ENCODE measurements at regions not wholly inside any gene's neighbourhood (a gene's known extent, or its start where the extent isn't known, plus 50 kb on each side); places are given as distances from the start of the nearest gene placed in this dataset.

DNA sequence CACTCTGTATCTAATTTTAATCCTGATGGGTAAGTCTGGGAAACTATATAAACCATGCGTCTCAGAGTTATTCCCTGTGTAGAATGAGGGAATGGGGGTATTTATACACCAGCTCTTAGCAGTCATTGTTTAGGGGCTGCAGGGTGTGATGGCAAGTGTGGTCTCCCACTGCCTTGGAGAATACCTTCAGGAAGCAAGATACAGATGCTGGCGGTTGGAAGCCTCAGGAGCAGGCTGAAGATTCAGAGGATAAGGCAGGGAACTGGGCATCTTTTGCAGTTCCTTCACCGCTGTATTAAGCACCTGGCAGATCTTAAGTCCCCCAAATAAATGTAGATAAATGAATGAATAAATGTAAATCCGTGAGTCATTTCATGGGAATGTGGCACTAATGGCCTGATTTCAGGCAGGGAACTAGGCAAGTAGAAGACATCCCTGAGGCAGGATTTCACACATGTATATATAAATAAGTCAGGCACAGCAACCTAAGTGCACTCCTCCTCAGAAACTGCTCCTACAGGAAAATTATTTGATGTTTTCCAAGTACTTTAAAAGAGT is 209.2 kb upstream of the GADL1 start:
- TF ChIP-seq, protein P1, sequence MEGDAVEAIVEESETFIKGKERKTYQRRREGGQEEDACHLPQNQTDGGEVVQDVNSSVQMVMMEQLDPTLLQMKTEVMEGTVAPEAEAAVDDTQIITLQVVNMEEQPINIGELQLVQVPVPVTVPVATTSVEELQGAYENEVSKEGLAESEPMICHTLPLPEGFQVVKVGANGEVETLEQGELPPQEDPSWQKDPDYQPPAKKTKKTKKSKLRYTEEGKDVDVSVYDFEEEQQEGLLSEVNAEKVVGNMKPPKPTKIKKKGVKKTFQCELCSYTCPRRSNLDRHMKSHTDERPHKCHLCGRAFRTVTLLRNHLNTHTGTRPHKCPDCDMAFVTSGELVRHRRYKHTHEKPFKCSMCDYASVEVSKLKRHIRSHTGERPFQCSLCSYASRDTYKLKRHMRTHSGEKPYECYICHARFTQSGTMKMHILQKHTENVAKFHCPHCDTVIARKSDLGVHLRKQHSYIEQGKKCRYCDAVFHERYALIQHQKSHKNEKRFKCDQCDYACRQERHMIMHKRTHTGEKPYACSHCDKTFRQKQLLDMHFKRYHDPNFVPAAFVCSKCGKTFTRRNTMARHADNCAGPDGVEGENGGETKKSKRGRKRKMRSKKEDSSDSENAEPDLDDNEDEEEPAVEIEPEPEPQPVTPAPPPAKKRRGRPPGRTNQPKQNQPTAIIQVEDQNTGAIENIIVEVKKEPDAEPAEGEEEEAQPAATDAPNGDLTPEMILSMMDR (IDR thresholded peaks at IDR 0.05): no peak
- TF ChIP-seq ZFX (IDR thresholded peaks at IDR 0.05; ENCODE audit: borderline replicate concordance): no peak
